ENCODE measurements at regions not wholly inside any gene's neighbourhood (a gene's known extent, or its start where the extent isn't known, plus 50 kb on each side); places are given as distances from the start of the nearest gene placed in this dataset.

DNA sequence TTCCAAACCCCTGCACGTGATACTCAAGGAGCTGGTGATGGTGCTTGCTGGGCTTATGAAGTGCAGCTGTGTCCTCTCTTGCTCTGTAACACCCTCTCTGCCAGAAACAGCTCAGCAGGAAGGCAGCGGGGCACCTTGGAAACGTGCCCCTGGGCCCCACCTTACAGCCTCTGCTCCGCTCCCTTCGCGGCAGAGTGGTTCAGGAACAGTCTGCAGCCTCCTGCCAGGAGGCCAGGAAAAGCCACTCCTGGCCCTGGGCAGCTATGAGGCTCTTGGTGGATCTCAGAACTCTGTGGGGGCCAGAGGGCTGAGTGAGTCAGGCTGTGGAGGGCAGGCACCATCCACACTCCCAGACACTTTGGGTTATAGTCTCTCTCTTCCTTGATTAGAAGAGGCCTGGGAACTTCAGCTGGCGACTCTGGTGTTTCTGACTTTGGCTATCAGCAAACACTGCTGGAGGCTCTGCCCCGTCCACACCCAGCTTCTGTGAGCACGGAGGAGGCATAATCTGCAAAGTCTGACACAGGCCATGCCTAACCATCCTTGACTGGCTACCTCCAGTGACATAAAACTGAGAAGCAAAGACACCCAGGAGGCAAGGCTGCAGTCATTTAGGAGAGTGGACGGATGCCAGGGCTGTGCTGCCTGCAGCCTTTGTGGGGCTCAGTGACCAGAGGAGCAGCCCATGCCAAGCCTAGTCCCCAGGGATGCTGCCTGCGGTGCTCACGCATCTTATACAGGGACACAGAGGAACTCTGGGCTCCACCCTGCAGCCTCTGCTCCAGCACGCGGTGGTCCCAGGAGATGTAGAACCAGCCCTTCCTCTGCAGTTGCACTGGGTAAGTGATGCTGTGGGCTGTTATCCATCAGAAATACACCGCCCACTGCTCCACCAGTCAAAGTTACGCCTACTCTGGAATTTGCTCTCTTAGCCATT lies 65.3 kb downstream of the METRNL start:
- peak; percentile 5 for DNase-seq (ENCODE audit: low read depth)

DNA sequence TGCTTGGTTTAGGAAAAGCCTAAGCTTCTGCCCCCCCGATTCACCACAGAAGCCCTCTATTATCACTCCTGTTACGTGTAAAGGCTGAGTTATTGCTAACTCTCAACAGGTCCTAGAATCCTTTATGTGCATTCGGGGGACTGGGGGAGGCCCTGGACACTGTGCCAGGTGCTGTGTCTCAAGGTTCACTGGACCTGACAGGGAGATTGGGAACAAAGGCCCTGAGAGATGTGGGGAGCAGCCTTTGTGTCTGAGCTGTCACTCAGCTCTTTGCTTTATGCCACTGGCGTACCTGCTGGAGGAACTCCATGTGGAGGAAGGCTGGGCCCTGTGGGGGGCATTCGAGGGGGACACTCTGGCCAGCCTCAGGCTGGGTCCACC lies 65.9 kb downstream of the METRNL start:
- DNase-seq (ENCODE audit: low read depth), result no peak

- DNase-seq (ENCODE audit: low read depth), result no peak
Observed at GRCh38 chr17:83145831-83146230, 66.4 kb downstream of the METRNL start.

DNA sequence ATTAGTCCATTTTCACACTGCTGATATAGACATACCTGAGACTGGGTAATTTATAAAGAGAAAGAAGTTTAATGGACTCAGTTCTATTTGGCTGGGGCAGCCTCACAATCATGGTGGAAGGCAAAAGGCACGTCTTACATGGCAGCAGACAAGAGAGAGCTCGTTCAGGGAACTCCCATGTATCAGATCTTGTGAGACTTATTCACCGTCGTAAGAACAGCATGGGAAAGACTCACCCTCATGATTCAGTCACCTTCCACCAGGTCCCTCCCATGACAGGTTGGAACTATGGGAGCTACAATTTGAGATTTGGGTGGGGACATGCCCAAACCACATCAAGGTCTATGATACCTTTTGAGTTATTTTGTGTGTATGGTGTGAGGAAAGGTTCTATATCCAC lies 66.9 kb downstream of the METRNL start:
- DNase-seq (ENCODE audit: low read depth), result no peak

DNA sequence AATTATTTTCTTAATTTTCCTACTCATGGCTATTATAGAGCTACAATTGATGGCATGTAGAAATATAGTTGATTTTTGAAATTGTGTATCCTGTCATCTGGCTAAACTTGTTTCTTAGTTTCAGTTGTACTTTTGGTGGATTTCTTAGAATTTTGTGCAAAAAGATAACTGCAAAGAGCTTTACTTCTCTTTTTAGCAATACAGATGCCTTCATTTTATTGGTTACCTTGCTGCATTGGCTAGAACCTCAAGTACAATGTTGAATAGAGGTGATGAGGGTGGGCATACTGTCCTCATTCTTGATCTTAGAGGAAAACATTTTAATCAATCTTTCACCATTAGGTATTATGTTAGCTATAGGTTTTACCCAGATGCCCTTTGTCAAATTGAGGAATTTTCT lies 67.9 kb downstream of the METRNL start:
- no peak for DNase-seq (ENCODE audit: low read depth)

DNA sequence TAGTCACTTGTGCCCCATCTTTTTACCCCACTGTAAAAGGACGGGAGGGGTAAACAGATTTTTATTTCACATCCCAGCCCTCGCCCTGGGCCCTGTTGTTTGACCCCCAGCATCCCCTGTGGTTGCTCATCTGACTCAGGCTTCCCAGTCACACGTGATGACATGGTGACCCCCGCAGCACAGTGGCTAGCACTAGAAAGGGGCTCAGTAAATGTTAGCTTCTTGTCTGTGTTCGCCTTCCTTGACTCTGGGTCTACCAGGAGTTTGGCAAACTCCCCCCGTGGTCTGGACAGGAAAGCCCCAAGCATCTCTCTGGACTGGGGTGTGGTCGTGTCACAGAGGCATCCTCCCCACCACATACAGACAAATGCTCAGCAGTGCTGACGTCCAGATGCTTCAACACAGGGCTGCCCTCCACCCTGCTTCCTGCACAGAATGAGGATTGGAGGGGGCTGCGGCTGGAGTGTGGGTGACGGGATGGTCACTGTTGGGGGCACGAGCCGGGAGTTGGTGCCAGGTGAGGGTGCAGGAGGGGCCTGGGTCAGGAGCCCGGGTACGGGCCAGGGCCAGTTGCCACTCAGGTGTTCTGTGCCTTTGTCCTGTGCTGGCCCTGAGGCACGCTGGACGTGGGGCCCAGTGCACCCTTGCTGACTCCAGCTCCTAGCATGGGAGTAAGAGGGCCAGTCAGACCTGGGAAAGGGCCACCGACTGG lies 69.1 kb downstream of the METRNL start:
- no peak for DNase-seq (ENCODE audit: low read depth)

DNA sequence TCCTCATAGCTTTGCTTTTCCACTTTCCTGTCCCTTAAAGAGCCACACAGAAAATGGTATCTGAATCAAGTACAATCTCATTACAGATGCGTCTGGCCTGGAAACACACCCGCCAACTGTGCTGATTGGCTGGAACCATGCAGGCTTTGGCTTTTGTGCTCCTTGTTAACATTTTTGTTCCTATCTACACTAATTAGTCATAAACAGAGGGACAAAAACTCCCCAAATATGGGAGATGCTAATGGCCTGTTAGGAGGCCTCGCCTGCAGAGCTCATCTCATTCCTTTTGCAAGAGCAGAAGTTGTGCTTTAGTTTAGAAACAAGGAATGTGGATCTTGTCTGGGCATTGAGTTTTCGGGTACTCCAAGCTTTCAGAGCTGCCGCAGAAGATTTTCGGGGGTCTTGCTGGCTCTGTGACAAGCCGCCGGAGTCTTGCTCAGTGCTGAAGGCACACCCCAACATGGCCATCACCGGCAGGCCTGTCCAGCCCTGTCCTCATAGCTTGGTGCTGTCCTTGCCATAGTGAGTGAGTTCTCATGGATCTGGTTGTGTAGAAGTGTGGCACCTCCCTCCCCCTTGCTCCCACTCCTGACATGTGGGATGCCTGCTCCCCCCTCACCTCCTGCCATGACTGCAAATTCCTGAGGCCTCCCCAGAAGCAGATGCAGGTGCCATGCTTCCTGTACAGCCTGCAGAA lies 69.8 kb downstream of the METRNL start:
- DNase-seq (ENCODE audit: low read depth), result no peak

DNA sequence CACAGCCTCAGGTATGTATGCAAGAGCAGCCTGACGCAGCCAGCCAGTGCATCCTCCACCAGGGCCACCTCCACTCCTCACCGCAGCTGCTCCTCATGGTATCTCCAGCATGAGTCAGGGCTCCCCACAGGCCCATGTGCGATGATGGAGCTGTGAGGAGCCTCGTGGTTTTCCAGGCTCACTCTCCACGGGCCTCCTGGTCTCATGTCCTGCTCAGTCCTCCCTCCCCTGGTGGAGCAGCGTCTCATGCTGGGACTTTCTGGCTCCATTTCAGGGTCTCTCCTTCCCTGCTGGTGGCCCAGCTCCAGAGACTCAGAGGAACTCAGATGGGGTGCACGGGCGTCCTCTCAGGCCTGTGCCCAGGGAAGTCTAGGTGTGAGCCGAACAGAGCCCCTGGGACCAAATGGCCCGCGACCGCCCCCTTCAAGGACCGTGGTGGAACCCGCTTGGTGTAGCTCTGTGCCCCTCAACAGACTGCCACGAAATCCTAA lies 70.4 kb downstream of the METRNL start:
- DNase-seq (ENCODE audit: low read depth), result peak; percentile 53

- peak; percentile 11 for DNase-seq (ENCODE audit: low read depth)
Observed at GRCh38 chr17:83150369-83151055, 71.1 kb downstream of the METRNL start.

GRCh38 chr17:83151056-83151441 lies 71.6 kb downstream of the METRNL start:
- DNase-seq (ENCODE audit: low read depth), result no peak

GRCh38 chr17:83151442-83152226 lies 72.2 kb downstream of the METRNL start:
- peak; percentile 46 for DNase-seq (ENCODE audit: low read depth)

- no peak for DNase-seq (ENCODE audit: low read depth)
Observed at GRCh38 chr17:83152227-83152744, 72.9 kb downstream of the METRNL start.

GRCh38 chr17:83152745-83153611 lies 73.6 kb downstream of the METRNL start:
- DNase-seq (ENCODE audit: low read depth), result no peak

GRCh38 chr17:83153681-83154310 lies 74.4 kb downstream of the METRNL start:
- no peak for DNase-seq (ENCODE audit: low read depth)

- no peak for DNase-seq (ENCODE audit: low read depth)
Observed at GRCh38 chr17:83154311-83155127, 75.1 kb downstream of the METRNL start.

GRCh38 chr17:83155128-83156121 lies 76.0 kb downstream of the METRNL start:
- peak; percentile 61 for DNase-seq (ENCODE audit: low read depth)

DNA sequence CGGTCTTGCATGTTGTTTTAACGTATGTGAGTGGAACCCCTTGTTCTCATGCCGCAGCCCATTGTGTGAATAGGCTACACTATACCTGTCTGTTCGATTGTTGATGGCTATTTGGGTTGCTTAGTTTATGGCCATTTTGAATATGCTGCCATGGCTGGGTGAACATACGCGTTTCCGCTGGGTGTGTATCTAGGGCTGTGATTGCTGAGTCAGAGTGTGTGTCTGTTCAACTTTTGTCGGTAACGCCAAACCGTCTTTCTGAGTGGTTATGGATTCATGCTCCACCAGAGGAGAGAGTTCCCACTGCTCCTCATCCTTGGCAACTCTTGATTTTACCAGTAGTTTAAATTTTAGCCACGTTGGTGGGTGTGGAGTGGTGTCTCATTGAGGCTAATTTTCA lies 77.0 kb downstream of the METRNL start:
- no peak for DNase-seq (ENCODE audit: low read depth)

All from amniotic epithelial cell (primary cell).